Right hindlimb (tissue), 1 donor: ENCODE measurements at regions not wholly inside any gene's neighbourhood (a gene's known extent, or its start where the extent isn't known, plus 50 kb on each side); places are given as distances from the start of the nearest gene placed in this dataset.

Source experiments
- DNase-seq: peaks from one replicate; pipeline ENCODE4 v3.0.0-alpha.2; 2018

GRCh38 chr4:132910229-132910748, 238.8 kb upstream of the PCDH10 start:
- DNase-seq = no peak

- DNase-seq = no peak
These were observed 231.0 kb upstream of the PCDH10 start for GRCh38 chr4:132918096-132918495.

GRCh38 chr4:132923516-132923915, 225.6 kb upstream of the PCDH10 start:
- no peak for DNase-seq

- DNase-seq = no peak
These were observed 214.2 kb upstream of the PCDH10 start for GRCh38 chr4:132934911-132935310.

- DNase-seq = no peak
These were observed 193.9 kb upstream of the PCDH10 start for GRCh38 chr4:132955146-132955545.

GRCh38 chr4:132956962-132957361, 192.1 kb upstream of the PCDH10 start:
- DNase-seq = no peak

- DNase-seq = no peak
These were observed 190.4 kb upstream of the PCDH10 start for GRCh38 chr4:132958457-132959263.

GRCh38 chr4:132981611-132982010, 167.5 kb upstream of the PCDH10 start:
- no peak for DNase-seq

GRCh38 chr4:132982151-132982550, 166.9 kb upstream of the PCDH10 start:
- no peak for DNase-seq

- DNase-seq = no peak
These were observed 158.0 kb upstream of the PCDH10 start for GRCh38 chr4:132991111-132991510.

- DNase-seq = no peak
These were observed 156.4 kb upstream of the PCDH10 start for GRCh38 chr4:132992686-132993085.

- DNase-seq = no peak
These were observed 150.4 kb upstream of the PCDH10 start for GRCh38 chr4:132998585-132999230.

- DNase-seq = no peak
These were observed 149.1 kb upstream of the PCDH10 start for GRCh38 chr4:133000012-133000411.

GRCh38 chr4:133003169-133003568, 145.9 kb upstream of the PCDH10 start:
- DNase-seq = no peak

- no peak for DNase-seq
These were observed 134.5 kb upstream of the PCDH10 start for GRCh38 chr4:133014473-133015135.

GRCh38 chr4:133045288-133045687, 103.8 kb upstream of the PCDH10 start:
- no peak for DNase-seq

GRCh38 chr4:133046156-133046555, 102.9 kb upstream of the PCDH10 start:
- DNase-seq = no peak

- DNase-seq = no peak
These were observed 90.4 kb upstream of the PCDH10 start for GRCh38 chr4:133058701-133059100.

- no peak for DNase-seq
These were observed 90.0 kb upstream of the PCDH10 start for GRCh38 chr4:133059117-133059516.

- DNase-seq = no peak
These were observed 86.2 kb upstream of the PCDH10 start for GRCh38 chr4:133062851-133063250.

- DNase-seq = no peak
These were observed 81.0 kb upstream of the PCDH10 start for GRCh38 chr4:133068083-133068482.

GRCh38 chr4:133081246-133081645, 67.8 kb upstream of the PCDH10 start:
- no peak for DNase-seq

GRCh38 chr4:133084421-133084820, 64.7 kb upstream of the PCDH10 start:
- no peak for DNase-seq

- no peak for DNase-seq
These were observed 53.5 kb upstream of the PCDH10 start for GRCh38 chr4:133095591-133095990.
